HCT116 (cell line): ENCODE measurements at regions not wholly inside any gene's neighbourhood (a gene's known extent, or its start where the extent isn't known, plus 50 kb on each side); places are given as distances from the start of the nearest gene placed in this dataset.

Source experiments
- ATAC-seq: fragments of 200-7000 bp; cut with Tn5 transposase; 2 replicates; pipeline ENCODE4 v1.9.1; 2020; ENCODE audit warnings: mild to moderate bottlenecking, moderate library complexity
- BruUV-seq: library from RNA; stranded (reverse); fragments of 400-500 nt; replicated peaks from 2 replicates; lab custom pipeline; 2021; lab: Mats Ljungman, UMichigan
- CTCF ChIA-PET: fragments of 300-600 bp; sonication (Branson Sonifier 250); formaldehyde crosslinking; loops from one replicate; lab custom pipeline; 2021; ENCODE audit warnings: antibody characterized with exemption; lab: Charles Lee
- POLR2A ChIA-PET: fragments of 300-600, 350-600 bp; sonication (Branson Sonifier 250); formaldehyde crosslinking; loops from one replicate; lab custom pipeline; 2021; ENCODE audit warnings: antibody characterized with exemption; lab: Charles Lee
- RAD21 ChIA-PET, 2 experiments: fragments of 300-600 bp; sonication (Branson Sonifier 250); formaldehyde crosslinking; loops; one replicate each; lab custom pipeline; 2023; ENCODE audit warnings: low total read pairs in 2 of 2; ENCODE audit not compliant: uncharacterized antibody in 2 of 2, unreplicated experiment in 2 of 2, low non-redundant PET in 1 of 2; lab: Charles Lee
- DNase-seq: peaks from one replicate; pipeline ENCODE4 v3.0.0-alpha.2; 2010; ENCODE audit warnings: low read depth, low spot score
- H2AFZ ChIP-seq: fragments of 200-600 bp; shearing (Covaris generic), sonication (generic); 2 replicates; pipeline ENCODE4 v1.6.1; 2017; ENCODE audit warnings: low read depth, mixed run types, mixed read lengths, antibody characterized with exemption, low read length; ENCODE audit not compliant: poor library complexity, severe bottlenecking
- H3K27ac ChIP-seq: 2 replicates; pipeline ENCODE4 v1.5.1; 2012; ENCODE audit warnings: low read depth, low read length
- H3K27me3 ChIP-seq: fragments of 200-600 bp; sonication (generic); 2 replicates; pipeline ENCODE4 v1.6.1; 2016; ENCODE audit warnings: mixed run types, low read length, mixed read lengths; ENCODE audit not compliant: insufficient read depth
- H3K36me3 ChIP-seq, 2 experiments: fragments of 200-500 bp in 1 of 2; fragments of 200-600 bp in 1 of 2; sonication (Bioruptor generic) in 1 of 2; sonication (generic) in 1 of 2; 2 replicates each; pipeline versions ENCODE4 v1.5.1 to v1.6.1; 2014 to 2016; ENCODE audit warnings: low read length in 2 of 2, inconsistent platforms in 1 of 2, mixed read lengths in 1 of 2, mixed run types in 1 of 2; ENCODE audit not compliant: insufficient read depth in 2 of 2, control insufficient read depth in 1 of 2
- H3K4me1 ChIP-seq, 2 experiments: fragments of 200-600 bp in 1 of 2; sonication (generic) in 1 of 2; 2 replicates each; pipeline versions ENCODE4 v1.5.1 to v1.6.1; 2012 to 2017; ENCODE audit warnings: low read length in 2 of 2, inconsistent platforms in 1 of 2, mild to moderate bottlenecking in 1 of 2, mixed read lengths in 1 of 2, mixed run types in 1 of 2, moderate library complexity in 1 of 2; ENCODE audit not compliant: insufficient read depth in 2 of 2, control insufficient read depth in 1 of 2
- H3K4me2 ChIP-seq: fragments of 200-600 bp; sonication (generic); 2 replicates; pipeline ENCODE4 v1.6.1; 2017; ENCODE audit warnings: mixed run types, low read length, mixed read lengths
- H3K4me3 ChIP-seq, 2 experiments: fragments of 200-600 bp in 1 of 2; sonication (generic) in 1 of 2; replicated peaks in 1 of 2; 2 replicates each; pipeline ENCODE4 v1.5.1; 2011 to 2016; ENCODE audit warnings: low read length in 2 of 2, control low read depth in 1 of 2, low read depth in 1 of 2, mild to moderate bottlenecking in 1 of 2, mixed read lengths in 1 of 2, mixed run types in 1 of 2
- H3K79me2 ChIP-seq: fragments of 200-600 bp; sonication (generic); 2 replicates; pipeline ENCODE4 v1.6.1; 2017; ENCODE audit warnings: mild to moderate bottlenecking, mixed run types, low read length, moderate library complexity, mixed read lengths; ENCODE audit not compliant: insufficient read depth
- H3K9ac ChIP-seq: fragments of 200-600 bp; sonication (generic); 2 replicates; pipeline ENCODE4 v1.6.1; 2016; ENCODE audit warnings: low read length, mixed read lengths
- H3K9me2 ChIP-seq: fragments of 200-600 bp; sonication (generic), shearing (Covaris generic); 2 replicates; pipeline ENCODE4 v1.6.1; 2017; ENCODE audit warnings: mixed run types, mild to moderate bottlenecking, moderate library complexity; ENCODE audit not compliant: insufficient read depth
- H3K9me3 ChIP-seq, 2 experiments: fragments of 200-500 bp in 1 of 2; fragments of 200-600 bp in 1 of 2; sonication (Bioruptor generic) in 1 of 2; sonication (generic) in 1 of 2; 2 replicates each; pipeline ENCODE4 v1.6.1; 2014 to 2017; ENCODE audit warnings: low read length in 2 of 2, mixed read lengths in 2 of 2, inconsistent platforms in 1 of 2, low read depth in 1 of 2, mild to moderate bottlenecking in 1 of 2, mixed run types in 1 of 2, moderate library complexity in 1 of 2; ENCODE audit not compliant: control insufficient read depth in 1 of 2, insufficient read depth in 1 of 2
- H4K20me1 ChIP-seq: fragments of 200-600 bp; sonication (generic), shearing (Covaris generic); 2 replicates; pipeline ENCODE4 v1.6.1; 2017; ENCODE audit warnings: mixed run types, mild to moderate bottlenecking, moderate library complexity; ENCODE audit not compliant: insufficient read depth
- CBX3 ChIP-seq: IDR thresholded peaks from 2 replicates; pipeline ENCODE4 v1.6.1; 2012; ENCODE audit warnings: low read depth
- CEBPB ChIP-seq: IDR thresholded peaks from 2 replicates; pipeline ENCODE4 v1.6.1; 2012; ENCODE audit warnings: low read depth
- CTCF ChIP-seq, 3 experiments: fragments of 200-600 bp in 1 of 3; sonication (generic) in 1 of 3; IDR thresholded peaks in 2 of 3; conservative IDR thresholded peaks in 1 of 3; 2 replicates each; pipeline ENCODE4 v1.5.1; 2012 to 2017; ENCODE audit warnings: low read depth in 2 of 3, low read length in 2 of 3, antibody characterized with exemption in 1 of 3, borderline replicate concordance in 1 of 3, control low read depth in 1 of 3, mild to moderate bottlenecking in 1 of 3, mixed read lengths in 1 of 3, mixed run types in 1 of 3, moderate library complexity in 1 of 3; ENCODE audit not compliant: insufficient read depth in 1 of 3
- ELF1 ChIP-seq: IDR thresholded peaks from 2 replicates; pipeline ENCODE4 v1.6.1; 2012; ENCODE audit warnings: low read depth, borderline replicate concordance
- FOSL1 ChIP-seq: IDR thresholded peaks from 2 replicates; pipeline ENCODE4 v1.6.1; 2012; ENCODE audit warnings: low read depth
- TCF7L2 ChIP-seq: IDR thresholded peaks from 2 replicates; pipeline ENCODE4 v1.7.0; 2011; ENCODE audit warnings: borderline replicate concordance, inconsistent platforms; ENCODE audit not compliant: insufficient read depth, insufficient read length; ENCODE audit errors: extremely low read depth
- YY1 ChIP-seq: IDR thresholded peaks from 2 replicates; pipeline ENCODE4 v1.6.1; 2011; ENCODE audit warnings: low read length, low read depth, moderate library complexity, mild to moderate bottlenecking; ENCODE audit not compliant: insufficient replicate concordance; ENCODE audit errors: extremely low read depth
- intact Hi-C: fragments of 100-400 bp; cut with micrococcal nuclease; formaldehyde crosslinking; loops from 2 replicates; pipeline ENCODE4 v1.10.0; 2022

- TF ChIP-seq CEBPB (no peak), ELF1 (no peak)
- TF ChIP-seq, all 23 proteins: peak for 0
- Histone ChIP-seq H3K27me3 (no peaks in the 10 kb centered on the region), H3K36me3 (no peaks in the 10 kb centered on the region), H4K20me1 (no peaks in the 10 kb centered on the region), H3K4me2 (peak overlapping the region; percentile 79), H3K79me2 (no peaks in the 10 kb centered on the region), H3K4me1 (peaks cover 25 to 33% of the 10 kb centered on the region in 2 experiments), H3K9ac (peak overlapping the region; percentile 61), H3K27ac (peak overlapping the region; percentile 83), H2AFZ (no peak overlapping the region), H3K9me2 (no peaks in the 10 kb centered on the region), H3K4me3 (peak overlapping the region; percentile 29 to 41), H3K9me3 (no peaks in the 10 kb centered on the region)
- peak; percentile 98 for ATAC-seq
- no TSS peak for BruUV-seq
- ChIA-PET POLR2A (interaction anchor here (0.7 to 1.4 kb wide), 2 partner anchors 80 to 90 kb away, joined by 3 to 4 read pairs; no protein-coding TSS in a partner anchor), CTCF (interaction anchor here (1.2 kb wide), 1 partner anchor 67 kb away, joined by 4 read pairs; no protein-coding TSS in a partner anchor), RAD21 (no interaction called here)
- intact Hi-C loops: loop anchor here (5.0 kb wide), 1 partner anchor 88 kb away; the partner anchor contains the start of gene RIPK4
- peak; percentile 96 for DNase-seq
These were observed 87.9 kb downstream of the RIPK4 start for GRCh38 chr21:41678924-41679318.

GRCh38 chr21:41678016-41678923 lies 88.6 kb downstream of the RIPK4 start:
- H3K79me2 ChIP-seq: no peaks in the 10 kb centered on the region
- peaks cover 25 to 31% of the 10 kb centered on the region in 2 experiments for H3K4me1 ChIP-seq
- H3K9me2 ChIP-seq: no peaks in the 10 kb centered on the region
- H3K9me3 ChIP-seq: no peaks in the 10 kb centered on the region
- H2AFZ ChIP-seq: peak overlapping the region; percentile 19
- no peaks in the 10 kb centered on the region for H3K27me3 ChIP-seq
- TF ChIP-seq CTCF (IDR thresholded peaks at IDR 0.05 in 2 of 3, conservative IDR thresholded peaks at IDR 0.05 in 1 of 3; ENCODE audit: borderline replicate concordance in 1 of 3, insufficient read depth in 1 of 3, low read depth in 2 of 3, low read length in 2 of 3) (no peak), CBX3 (no peak), YY1 (no peak), FOSL1 (no peak), TCF7L2 (peak; percentile 5)
- H4K20me1 ChIP-seq: no peaks in the 10 kb centered on the region
- DNase-seq (peak; percentile 24), ATAC-seq (peak; percentile 54)
- peak overlapping the region; percentile 29 to 41 for H3K4me3 ChIP-seq
- peak overlapping the region; percentile 79 for H3K4me2 ChIP-seq
- BruUV-seq: TSS peak; percentile 96
- RAD21 ChIA-PET: interaction anchor here in 1 of 2 experiments (0.8 kb wide), 1 partner anchor 36 kb away, joined by 3 read pairs; no protein-coding TSS in a partner anchor
- H3K9ac ChIP-seq: peak overlapping the region; percentile 61
- H3K36me3 ChIP-seq: no peaks in the 10 kb centered on the region
- POLR2A ChIA-PET: interaction anchor here (0.7 to 1.4 kb wide), 3 partner anchors 50 to 90 kb away, joined by 3 to 4 read pairs (median 3); no protein-coding TSS in a partner anchor
- peak overlapping the region; percentile 83 for H3K27ac ChIP-seq
- CTCF ChIA-PET: interaction anchor here (1.2 kb wide), 1 partner anchor 66 kb away, joined by 4 read pairs; no protein-coding TSS in a partner anchor
- intact Hi-C loops: loop anchor here (5.0 kb wide), 1 partner anchor 89 kb away; the partner anchor contains the start of gene RIPK4
